ENCODE measurements at regions not wholly inside any gene's neighbourhood (a gene's known extent, or its start where the extent isn't known, plus 50 kb on each side); places are given as distances from the start of the nearest gene placed in this dataset.

DNA sequence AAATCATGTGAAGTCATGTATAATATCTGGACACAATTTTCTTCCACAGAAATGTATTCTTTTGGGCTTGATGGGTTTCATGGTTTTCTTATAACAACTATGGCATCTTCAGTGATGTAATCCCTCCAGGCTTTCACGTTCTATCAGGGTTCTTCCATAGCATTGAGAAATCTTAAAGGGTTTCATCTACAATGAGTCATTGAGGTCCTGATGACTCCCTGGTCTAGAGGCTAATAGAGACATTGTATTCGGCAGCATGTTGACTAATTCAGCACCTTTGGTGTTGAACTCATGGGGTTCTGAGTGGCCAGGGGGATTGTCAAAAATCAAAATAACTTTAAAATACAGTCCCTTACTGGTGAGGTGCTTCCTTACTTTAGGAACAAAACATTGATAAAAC lies 614.0 kb upstream of the CRIM1 start:
- TF ChIP-seq, protein P1, sequence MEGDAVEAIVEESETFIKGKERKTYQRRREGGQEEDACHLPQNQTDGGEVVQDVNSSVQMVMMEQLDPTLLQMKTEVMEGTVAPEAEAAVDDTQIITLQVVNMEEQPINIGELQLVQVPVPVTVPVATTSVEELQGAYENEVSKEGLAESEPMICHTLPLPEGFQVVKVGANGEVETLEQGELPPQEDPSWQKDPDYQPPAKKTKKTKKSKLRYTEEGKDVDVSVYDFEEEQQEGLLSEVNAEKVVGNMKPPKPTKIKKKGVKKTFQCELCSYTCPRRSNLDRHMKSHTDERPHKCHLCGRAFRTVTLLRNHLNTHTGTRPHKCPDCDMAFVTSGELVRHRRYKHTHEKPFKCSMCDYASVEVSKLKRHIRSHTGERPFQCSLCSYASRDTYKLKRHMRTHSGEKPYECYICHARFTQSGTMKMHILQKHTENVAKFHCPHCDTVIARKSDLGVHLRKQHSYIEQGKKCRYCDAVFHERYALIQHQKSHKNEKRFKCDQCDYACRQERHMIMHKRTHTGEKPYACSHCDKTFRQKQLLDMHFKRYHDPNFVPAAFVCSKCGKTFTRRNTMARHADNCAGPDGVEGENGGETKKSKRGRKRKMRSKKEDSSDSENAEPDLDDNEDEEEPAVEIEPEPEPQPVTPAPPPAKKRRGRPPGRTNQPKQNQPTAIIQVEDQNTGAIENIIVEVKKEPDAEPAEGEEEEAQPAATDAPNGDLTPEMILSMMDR (IDR thresholded peaks at IDR 0.05; ENCODE audit: insufficient read depth, low read length) = no peak
- TF ChIP-seq, protein P2, sequence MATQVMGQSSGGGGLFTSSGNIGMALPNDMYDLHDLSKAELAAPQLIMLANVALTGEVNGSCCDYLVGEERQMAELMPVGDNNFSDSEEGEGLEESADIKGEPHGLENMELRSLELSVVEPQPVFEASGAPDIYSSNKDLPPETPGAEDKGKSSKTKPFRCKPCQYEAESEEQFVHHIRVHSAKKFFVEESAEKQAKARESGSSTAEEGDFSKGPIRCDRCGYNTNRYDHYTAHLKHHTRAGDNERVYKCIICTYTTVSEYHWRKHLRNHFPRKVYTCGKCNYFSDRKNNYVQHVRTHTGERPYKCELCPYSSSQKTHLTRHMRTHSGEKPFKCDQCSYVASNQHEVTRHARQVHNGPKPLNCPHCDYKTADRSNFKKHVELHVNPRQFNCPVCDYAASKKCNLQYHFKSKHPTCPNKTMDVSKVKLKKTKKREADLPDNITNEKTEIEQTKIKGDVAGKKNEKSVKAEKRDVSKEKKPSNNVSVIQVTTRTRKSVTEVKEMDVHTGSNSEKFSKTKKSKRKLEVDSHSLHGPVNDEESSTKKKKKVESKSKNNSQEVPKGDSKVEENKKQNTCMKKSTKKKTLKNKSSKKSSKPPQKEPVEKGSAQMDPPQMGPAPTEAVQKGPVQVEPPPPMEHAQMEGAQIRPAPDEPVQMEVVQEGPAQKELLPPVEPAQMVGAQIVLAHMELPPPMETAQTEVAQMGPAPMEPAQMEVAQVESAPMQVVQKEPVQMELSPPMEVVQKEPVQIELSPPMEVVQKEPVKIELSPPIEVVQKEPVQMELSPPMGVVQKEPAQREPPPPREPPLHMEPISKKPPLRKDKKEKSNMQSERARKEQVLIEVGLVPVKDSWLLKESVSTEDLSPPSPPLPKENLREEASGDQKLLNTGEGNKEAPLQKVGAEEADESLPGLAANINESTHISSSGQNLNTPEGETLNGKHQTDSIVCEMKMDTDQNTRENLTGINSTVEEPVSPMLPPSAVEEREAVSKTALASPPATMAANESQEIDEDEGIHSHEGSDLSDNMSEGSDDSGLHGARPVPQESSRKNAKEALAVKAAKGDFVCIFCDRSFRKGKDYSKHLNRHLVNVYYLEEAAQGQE (IDR thresholded peaks at IDR 0.05; ENCODE audit: insufficient replicate concordance, low read depth) = no peak
- no peak for TF ChIP-seq POLR2AphosphoS5 (IDR thresholded peaks at IDR 0.05; ENCODE audit: low read depth)
- TF ChIP-seq GABPA (IDR thresholded peaks at IDR 0.05; ENCODE audit: low read depth) = no peak
- no peak for TF ChIP-seq SPI1 (IDR thresholded peaks at IDR 0.05; ENCODE audit: borderline replicate concordance, low read depth)

Measured in HL-60 (cell line).